Body of pancreas (tissue), 4 donors: ENCODE measurements at regions not wholly inside any gene's neighbourhood (a gene's known extent, or its start where the extent isn't known, plus 50 kb on each side); places are given as distances from the start of the nearest gene placed in this dataset.

ENCODE experiments used
- CTCF ChIP-seq, 7 experiments: fragments of 450-650 bp in 4 of 7; fragments of 200-600 bp in 3 of 7; sonication (generic) in 3 of 7; IDR thresholded peaks; one replicate each; pipeline ENCODE4 v1.5.1; 2016 to 2019; ENCODE audit warnings: antibody characterized with exemption in 7 of 7
- POLR2A ChIP-seq, 3 donors: fragments of 450-650 bp; IDR thresholded peaks; one replicate each; pipeline ENCODE4 v1.6.1; 2016; ENCODE audit warnings: antibody characterized with exemption in 3 of 3, mild to moderate bottlenecking in 2 of 3

- TF ChIP-seq CTCF (IDR thresholded peaks at IDR 0.05) (no peak), POLR2A (IDR thresholded peaks at IDR 0.05) (no peak)
These were observed 403.6 kb downstream of the MN1 start for GRCh38 chr22:27397954-27398342.
